Hematopoietic multipotent progenitor cell (in vitro differentiated cells): ENCODE measurements at regions not wholly inside any gene's neighbourhood (a gene's known extent, or its start where the extent isn't known, plus 50 kb on each side); places are given as distances from the start of the nearest gene placed in this dataset.

Experiments used
- DNase-seq, 3 donors: peaks; one replicate each; pipeline ENCODE4 v3.0.0-alpha.2; 2011 to 2015; ENCODE audit warnings: low read depth in 2 of 3, low spot score in 2 of 3

DNA sequence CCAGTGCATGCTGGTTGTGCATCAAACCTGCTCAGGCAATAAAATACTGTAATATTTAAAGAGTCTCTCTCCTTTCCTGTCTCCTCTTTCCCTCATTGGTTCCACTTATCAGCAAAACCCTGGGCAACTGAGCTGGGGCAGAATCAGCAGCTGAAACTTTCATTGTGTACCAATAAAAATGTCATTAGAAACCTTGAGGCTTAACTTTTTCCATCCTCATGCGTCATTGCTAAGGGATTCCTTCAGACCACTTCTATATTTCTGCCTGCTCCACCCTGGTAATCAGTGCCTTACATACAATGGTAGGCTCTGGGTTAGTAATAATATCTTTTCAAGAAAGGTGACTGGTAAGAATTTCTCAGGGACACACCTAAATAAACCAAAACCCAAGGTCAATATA, 880.3 kb downstream of the RPA4 start:
- no peak for DNase-seq

DNA sequence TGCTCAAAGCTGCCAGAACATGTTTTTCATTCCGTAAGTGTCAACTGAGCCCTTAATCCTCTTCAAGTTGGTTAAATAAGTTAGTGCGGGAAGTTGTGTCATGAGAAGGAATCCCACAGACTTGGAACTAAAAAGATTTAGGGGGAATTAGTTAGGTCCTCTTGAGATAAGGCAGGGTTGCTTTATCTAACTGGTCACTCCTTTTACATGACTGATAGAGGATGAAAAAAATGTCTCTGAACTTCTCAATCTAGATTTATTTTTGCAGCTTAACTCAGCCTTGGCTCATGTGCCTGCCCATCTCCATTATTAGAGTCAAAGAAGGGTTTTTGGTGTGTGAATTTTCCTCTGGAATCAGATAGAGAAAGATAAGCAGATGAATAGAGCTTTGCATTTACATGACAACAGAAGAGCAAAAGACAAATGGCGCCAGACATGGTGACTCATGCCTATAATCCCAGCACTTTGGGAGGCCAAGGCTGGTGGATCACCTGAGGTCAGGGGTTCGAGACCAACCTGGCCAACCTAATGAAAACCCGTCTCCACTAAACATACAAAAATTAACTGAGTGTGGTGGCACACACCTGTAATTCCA, 882.9 kb downstream of the RPA4 start:
- no peak for DNase-seq

DNA sequence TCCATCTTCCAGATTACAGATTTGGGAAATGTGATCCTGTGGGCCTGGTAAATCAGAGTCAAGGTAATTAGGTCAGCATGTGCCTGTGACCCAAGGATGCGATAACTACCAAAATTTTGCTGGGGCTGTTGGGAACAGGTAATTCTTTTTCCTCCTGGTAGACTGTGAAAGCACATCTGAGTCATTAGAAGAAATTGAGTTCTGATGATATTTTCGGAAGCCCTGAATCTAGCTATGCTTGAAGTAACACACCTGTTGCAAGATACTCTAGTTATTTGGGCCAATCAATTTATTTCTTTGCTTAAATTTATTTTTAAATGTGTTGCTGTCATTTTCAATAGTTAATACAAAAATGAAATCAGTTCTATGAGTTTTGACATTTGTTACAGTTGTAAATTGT, 903.6 kb downstream of the RPA4 start:
- DNase-seq, result no peak

DNA sequence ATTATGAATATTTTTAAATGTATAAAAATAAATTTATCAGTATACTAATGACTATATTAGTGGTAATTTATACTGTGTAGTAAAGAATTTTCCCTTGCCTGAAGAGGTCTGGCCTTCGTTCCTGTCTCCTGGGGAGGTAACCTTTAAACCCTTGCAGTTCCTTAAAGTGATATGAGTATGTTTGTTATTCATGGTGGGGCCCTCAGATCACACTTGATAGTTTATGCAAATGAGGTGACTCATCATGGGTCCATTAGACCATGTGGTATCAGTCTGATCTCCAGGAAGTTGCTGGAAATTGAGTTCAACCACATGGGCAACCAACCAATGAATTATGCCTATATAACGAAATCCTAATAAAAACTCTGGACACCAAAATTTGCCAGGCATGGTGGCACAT, 904.1 kb downstream of the RPA4 start:
- DNase-seq, result no peak

DNA sequence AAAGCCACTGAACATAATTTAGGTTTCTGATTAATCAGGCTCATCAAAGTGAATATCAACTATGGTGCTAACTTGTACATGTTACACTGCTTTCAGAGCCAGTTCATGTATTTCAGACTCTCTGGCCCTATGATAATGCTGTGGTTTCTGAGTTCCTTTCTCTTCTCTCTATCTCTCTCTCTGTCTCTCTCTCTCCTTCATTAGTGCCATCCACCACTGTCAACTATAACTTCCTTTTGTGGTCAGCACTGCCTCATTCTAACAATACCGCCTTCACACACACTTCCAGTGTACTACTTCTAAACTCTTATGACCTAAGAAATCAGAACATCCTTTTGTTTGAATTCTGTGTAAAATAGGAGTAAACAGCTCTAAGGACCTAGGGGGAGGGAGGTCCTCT, 907.1 kb downstream of the RPA4 start:
- peak in 1 of 3 donors; percentile 3 for DNase-seq

DNA sequence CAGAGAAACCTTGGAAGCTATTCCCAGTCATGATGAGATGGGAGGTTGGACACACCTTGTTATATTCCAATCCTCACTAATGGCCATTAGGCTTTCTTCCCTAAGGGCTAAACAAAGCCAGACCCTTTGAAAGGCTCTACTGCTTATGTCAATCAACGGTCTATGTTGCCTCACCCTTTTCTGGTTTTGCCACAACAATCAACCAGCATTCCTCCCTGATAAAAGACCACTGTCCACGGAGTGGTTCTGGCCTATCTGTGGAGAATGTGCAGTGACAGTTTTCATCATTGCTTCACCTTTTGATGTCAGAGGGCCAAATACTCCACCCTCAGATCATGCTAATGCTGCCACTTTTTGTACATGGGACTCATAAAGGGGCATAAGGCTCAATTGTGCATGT, 913.4 kb downstream of the RPA4 start:
- DNase-seq, result no peak

DNA sequence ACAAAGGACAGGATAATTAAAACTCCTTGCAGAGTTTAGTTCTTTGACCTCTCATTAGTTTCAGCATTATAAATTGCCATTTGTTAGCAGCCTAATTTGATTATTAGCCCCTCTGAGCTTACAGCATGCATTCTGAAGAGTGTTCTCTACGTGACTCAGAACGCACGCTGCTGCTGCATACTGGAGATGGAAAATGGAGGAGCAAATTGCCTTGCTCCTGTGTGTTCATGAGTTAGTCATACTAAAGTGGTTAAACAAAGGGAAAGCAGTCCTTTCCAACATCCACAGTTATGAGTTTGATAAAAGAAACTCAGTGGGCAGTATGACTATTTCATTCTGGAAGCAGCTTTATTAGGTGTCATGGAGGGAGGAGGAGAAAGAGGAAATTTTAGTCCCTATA, 922.5 kb downstream of the RPA4 start:
- DNase-seq, result no peak

DNA sequence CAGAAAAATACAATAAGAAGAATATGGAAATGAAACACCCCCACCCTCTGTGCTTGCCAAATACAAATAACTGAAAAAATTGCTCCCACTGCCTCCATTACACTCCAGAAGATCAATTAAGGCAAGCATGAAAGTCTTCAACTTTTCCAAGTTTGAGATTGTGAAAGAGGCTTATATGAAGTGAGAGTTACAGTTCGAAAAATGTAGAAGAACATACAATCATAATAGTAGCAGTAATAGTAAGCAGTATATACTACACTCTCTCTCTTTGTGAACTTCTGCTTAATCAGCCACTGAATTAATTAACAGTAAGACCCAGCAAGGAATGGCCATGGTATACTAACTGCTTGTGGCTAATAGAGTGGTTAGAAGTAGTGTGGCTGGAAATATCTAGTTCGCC, 923.2 kb downstream of the RPA4 start:
- DNase-seq, result no peak

DNA sequence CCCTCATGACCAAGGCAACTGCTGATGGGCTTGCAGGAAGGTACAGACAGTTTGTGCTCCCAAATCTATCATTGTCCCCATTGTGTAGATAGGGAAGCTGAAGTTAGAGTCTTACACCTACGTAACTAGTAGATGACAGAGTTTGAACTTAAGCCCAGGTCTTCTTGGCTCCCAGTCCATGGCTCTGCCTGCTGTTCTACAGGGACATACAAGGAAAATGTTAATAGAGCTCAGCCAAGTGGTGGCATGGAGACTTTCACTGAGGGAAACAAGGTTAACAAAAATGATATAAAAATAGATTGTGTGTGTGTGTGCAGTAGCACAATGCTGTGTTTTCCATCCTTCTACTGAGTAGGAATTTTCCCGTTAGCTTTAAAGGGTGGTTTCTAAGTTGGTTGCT, 936.5 kb downstream of the RPA4 start:
- DNase-seq, result no peak

DNA sequence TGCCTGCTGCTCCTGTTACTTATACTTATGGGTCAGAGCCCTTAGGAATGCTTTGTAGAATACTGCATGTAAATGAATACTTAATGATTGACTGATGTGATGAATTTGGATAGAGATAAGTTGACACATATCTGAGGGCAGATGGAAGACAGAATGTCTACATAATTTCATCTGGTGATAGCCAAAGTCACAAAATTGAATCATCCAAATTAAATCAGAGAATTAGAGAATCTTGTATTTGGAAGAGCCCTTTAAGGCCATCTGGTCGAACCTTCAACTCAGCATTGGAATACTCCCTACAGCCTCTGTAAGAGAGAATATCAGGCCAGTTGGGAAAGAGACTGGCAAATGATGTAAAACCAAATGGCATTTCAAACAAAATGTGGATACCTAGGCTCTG, 944.8 kb downstream of the RPA4 start:
- DNase-seq, result no peak

DNA sequence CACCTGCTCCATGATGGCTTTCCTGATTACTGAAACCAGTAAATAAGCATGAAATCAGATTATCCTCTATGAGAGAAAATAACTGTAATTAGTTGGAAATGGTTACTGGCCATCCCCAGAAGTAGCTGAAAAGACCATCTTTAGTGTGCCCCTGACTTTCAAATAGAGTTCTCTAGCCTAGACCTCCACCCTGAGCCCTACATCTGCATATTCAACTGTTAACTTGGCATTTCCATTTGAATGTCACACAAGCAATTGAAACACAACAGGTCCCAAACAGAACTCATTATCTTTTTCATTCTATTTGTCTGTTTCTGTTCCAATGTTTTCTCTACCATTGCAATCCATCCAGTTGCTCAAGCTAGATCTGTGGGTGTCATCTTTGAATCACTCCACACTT, 952.3 kb downstream of the RPA4 start:
- DNase-seq, result no peak

DNA sequence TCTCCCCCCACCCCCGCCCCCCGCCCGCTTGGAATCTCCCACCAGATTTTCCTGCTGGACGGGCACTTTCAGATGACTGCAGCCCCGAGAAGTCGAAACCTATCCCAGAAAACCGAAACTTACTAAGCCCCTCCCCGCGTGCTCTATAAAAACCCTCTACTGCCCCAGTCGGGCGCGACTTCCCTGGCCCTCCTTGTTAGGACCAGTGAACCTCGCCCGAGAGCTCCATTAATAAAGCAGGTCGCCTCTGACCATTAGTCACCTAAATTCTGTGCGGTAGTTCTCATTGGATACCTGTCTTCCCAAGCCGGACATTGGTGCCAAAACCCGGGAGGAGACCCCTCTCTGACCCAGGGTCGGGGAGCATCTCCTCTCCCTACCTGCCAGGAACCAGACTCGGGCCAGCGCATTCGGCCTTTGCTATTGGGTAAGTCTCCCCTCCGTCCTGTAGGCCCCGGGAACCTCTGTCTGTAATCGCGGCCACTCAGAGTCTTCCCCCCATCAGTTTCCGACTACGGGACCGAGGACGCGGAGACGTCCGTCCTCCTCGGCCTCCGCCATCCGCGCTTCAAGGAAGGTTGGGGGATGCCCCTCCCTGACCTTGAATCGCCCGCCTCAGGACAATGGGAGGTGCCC, 958.0 kb downstream of the RPA4 start:
- DNase-seq, result no peak

DNA sequence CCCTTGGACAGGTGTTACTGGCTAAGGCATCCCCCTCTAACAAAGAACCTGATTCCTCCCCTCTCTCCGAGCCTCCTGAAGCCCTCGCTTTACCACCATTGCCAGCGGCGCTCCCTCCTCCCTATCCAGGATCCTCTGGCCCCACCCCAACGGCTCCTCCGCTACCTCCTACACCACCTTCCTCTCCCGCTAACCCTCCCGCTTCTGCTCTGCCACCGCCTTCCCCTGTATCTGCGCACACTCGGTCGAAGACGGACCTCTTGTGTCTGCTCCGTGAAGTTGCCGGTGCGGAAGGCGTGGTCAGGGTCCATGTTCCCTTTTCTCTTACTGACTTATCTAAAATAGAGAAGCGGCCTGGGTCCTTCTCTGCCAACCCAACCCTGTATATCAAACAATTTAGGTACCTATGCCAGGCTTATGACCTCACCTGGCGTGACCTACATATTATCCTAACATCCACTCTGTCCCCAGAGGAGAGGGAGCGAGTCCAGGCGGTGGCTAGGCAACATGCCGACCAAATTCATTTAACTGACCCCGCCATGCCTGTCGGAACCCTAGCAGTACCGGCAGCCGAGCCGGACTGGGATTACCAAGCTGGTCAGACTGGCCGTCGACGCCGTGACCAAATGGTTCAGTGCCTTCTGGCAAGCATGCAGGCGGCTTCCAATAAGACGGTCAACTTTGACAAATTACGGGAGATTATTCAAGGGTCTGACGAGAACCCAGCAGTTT, 958.9 kb downstream of the RPA4 start:
- DNase-seq, result no peak

DNA sequence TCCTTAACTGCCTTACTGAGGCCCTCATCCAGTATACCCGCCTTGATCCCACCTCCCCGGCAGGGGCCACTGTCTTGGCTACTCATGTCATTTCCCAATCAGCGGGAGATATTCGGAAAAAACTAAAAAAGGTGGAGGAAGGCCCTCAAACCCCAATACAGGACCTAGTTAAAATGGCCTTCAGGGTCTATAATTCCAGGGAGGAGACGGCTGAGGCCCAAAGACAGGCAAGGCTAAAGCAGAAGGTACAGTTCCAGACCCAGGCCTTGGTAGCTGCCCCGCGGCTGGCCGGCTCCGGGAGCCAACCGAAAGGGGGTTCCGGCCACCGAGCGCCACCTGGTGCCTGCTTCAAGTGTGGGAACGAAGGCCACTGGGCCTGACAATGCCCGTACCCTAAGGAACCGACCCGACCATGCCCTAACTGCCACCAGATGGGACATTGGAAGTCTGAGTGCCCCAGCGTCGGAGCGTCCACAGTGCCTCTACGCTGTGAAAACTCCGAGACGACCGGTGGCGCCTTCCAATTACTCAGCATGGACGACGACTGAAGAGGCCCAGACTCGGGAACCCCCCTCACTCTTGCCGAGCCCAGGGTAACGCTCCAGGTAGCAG, 959.6 kb downstream of the RPA4 start:
- DNase-seq, result no peak

DNA sequence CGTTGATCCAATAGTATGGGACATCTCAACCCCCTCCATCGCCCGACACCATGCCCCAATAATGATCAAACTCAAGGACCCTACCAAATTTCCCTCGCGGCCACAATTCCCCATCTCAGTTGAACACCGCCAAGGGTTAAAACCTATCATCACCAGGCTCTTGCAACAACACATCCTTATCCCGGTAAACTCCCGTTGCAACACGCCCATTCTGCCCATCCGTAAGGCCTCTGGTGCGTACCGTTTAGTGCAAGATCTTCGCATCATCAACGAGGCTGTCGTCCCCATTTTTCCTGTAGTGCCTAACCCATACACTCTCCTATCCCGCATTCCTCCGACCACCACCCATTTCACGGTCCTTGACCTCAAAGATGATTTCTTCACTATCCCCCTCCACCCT, 960.5 kb downstream of the RPA4 start:
- no peak for DNase-seq

DNA sequence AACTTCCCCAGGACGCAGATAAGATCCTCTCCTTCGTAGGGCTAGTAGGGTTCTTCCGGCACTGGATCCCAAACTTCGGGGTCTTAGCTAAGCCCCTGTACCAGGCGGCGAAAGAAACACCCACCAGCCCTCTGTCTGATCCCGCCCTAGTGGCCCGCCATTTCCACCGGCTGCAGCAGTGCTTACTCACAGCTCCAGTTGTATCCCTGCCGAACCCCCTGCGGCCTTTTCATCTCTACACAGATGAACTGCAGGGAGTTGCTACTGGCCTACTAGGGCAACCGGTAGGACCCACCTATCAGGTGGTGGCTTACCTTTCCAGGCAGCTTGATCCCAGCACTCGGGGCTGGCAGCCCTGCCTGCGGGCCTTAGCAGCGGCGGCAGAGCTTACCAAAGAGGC, 961.2 kb downstream of the RPA4 start:
- DNase-seq, result no peak

DNA sequence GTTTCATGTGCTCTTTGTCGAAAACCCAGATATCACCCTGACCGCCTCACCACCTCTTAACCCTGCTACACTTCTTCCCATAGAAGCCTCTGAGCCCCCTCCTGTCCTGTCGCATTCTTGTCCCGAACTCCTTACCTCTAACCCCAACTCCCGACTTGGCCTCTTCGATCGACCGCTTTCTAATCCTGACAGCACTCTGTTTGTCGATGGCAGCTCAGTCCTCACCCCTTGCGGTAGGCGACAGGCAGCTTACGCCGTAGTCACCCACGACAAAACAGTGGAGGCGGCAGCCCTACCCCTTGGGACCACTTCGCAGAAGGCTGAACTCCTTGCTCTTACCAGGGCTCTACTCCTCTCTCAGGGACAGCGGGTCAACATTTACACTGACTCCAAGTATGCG, 961.7 kb downstream of the RPA4 start:
- no peak for DNase-seq

DNA sequence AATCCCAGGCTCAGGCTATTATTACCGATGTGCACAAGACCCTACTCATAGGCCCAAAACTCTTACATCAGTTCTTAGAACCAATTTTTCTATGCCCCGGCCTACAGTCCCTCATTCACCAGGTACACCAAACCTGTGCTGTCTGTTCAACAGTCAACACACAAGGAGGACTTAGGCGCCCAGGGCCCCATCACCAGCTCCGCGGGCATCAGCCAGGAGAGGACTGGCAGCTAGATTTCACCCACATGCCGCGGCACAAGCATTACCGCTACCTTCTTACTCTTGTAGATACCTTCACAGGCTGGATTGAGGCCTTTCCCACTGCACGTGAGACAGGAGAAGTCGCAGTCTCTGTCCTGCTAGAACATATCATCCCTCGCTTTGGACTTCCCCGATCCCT, 962.5 kb downstream of the RPA4 start:
- DNase-seq, result no peak

DNA sequence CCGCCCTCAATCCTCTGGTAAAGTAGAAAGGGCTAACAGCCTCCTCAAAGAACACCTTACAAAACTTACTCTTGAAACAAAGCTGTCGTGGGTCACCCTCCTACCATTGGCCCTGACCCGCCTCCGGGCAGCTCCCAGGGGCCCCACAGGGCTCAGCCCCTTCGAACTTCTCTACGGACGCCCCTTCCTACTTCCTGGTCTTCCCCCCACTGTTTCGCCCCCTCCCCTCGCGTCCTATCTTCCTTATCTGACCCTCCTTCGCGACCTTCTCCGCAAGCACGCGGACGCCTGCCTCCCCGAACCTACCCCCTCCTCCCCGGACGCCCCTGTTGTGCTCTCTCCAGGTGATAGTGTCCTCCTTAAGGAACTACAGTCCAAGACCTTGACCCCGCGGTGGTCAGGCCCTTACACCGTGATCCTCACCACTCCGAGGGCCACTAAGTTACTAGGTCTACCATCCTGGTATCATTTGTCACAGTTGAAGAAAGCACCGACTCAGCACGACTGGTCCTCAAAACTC, 963.1 kb downstream of the RPA4 start:
- no peak for DNase-seq

DNA sequence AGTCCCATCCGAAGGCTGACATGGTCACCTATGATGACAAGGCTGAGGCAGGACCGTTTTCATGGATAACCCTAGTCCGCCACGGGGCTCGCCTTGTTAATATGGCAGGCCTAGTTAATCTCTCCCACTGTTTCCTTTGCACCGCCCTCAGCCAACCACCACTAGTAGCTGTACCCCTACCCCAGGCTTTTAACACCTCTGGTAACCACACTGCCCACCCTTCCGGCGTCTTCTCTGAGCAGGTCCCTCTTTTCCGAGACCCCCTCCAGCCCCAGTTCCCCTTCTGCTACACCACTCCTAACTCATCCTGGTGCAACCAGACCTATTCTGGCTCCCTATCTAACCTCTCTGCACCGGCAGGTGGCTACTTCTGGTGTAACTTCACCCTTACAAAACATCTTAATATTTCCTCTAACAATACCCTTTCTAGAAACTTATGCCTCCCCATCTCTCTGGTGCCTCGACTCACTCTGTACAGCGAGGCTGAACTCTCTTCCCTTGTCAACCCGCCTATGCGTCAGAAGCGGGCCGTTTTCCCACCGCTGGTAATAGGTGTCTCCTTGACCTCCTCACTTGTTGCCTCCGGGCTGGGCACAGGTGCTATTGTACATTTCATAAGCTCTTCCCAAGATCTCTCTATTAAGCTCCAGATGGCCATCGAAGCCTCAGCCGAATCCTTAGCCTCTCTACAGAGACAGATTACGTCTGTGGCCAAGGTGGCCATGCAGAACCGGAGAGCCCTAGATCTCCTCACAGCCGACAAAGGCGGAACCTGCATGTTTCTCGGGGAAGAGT, 964.4 kb downstream of the RPA4 start:
- DNase-seq, result no peak

DNA sequence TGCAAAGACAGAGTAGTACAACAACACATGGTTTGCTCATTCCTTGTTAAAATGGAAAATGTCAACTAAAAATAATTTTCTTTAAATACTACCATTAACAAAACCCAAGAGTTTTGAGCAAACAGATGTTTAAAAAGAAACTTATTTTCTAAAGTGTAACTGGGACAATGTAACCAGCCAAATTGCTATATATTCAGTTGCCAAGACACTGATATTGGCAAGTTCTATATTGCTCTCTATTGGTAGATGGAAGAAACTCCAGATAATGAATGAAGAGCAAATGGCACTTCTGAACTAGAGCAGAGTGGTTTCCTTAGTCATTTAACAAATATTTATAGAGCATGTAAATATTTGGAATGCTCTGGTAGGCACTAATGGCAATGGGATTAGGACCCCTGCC, 966.2 kb downstream of the RPA4 start:
- DNase-seq, result no peak
